Left kidney (tissue), 1 donor: ENCODE measurements at regions not wholly inside any gene's neighbourhood (a gene's known extent, or its start where the extent isn't known, plus 50 kb on each side); places are given as distances from the start of the nearest gene placed in this dataset.
"Not testable (repeated sequence)": the region's sequence is repeated elsewhere in the genome, so short reads cannot be mapped to it uniquely, and the experiment has no call there.

Experiments used
- DNase-seq: peaks from one replicate; pipeline ENCODE4 v3.0.0-alpha.2; 2013

- DNase-seq, result no peak
Observed at GRCh38 chr15:92705764-92706163, 50.2 kb upstream of the FAM174B start.

- no peak for DNase-seq
Observed at GRCh38 chr15:92706201-92706600, 50.6 kb upstream of the FAM174B start.

DNA sequence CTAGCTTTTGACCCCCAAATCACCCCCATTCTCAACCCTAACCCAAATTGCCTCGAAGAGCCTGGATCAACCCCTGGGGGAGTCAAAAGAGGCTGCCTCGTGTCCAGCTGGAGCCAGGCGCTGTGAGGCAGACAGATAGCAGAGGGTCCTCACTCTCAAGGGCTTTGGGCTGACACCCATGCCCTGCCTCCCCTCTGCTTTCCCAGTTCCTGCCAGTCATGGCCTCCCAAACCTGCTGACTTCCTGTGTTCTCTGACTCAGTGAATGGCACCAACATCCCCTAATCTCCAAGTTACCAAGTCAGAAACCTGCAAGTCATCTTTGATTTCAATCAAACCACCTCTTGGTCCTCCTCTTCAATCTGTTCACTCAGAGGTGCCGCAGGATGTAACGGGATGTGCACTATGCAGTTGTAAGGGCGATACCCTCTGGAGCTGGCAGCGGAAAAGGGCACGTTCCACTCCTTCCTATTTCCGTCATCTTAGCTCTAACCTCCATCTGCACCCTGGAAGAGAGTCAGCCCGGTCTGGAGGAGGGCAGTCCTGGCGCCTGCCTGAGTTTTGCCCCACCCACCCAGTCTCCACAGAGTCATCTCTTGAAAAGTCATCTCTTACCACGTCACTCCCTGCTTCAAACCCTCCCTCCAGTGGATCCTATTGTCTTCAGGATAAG lies 52.4 kb upstream of the FAM174B start:
- DNase-seq, result no peak

- no peak for DNase-seq
Observed at GRCh38 chr15:92708635-92709034, 53.1 kb upstream of the FAM174B start.

- DNase-seq, result no peak
Observed at GRCh38 chr15:92709110-92709790, 53.7 kb upstream of the FAM174B start.

DNA sequence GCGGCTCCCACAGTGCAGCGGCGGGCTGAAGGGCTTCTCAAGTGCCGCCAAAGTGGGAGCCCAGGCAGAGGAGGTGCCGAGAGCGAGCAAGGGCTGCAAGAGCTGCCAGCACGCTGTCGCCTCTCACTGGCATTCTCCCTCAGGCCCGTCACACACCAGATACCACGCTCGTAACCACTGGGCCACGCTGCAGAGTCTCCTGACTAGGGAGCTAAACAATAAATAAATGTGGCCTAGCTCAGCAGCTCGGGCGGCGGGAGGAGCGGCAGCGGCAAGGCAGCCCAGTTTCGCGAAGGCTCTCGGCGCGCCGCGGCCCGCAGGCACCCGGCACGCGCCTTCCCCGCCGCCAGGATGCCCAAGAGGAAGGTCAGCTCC lies 55.9 kb upstream of the FAM174B start:
- DNase-seq, result no peak

GRCh38 chr15:92714077-92714476 lies 58.5 kb upstream of the FAM174B start:
- no peak for DNase-seq

DNA sequence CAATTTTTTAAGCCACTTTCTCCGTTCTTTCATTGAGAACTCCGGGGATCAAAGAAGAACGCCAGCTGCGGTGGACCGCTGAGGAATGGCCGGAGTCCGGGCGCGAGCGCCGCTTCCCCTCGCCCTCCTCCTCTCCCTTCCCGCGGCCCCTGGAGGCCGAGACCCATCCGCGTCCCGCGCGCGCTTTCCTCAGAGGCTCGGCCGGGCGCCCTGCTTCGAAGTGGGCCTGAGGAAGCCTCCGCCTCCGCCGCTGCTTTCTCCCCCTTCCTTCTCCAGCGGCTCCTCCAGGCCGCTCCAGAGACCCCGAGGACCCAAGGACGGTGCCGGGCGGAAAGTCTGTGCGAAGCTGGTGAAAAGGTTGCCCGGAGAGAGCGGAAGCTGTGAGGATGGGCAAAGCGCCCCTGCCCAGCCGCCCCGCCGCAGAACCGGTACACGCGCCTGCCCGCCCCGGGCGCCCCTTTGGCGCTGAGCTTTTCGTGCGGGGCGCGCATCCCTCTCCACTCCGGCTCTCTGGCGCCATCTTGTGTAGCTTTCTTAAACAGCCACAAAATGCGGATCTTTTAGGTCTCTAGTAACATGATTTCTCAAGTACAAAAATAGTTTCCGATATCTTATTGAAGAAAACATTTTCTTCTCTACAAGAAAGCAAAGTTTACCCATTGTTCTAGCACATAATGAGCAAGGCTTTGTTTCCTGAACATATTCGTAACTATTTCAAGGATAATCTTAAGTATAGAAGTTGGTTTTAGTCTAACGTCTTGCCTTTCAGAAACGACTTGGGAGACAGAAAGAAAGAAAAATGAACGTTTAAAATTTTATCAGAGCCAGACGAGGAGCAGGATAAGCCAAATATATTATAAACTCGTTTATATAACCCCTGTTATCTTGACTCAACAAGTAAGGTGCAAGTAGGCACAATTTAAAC lies 59.2 kb upstream of the FAM174B start:
- peak; percentile 92 for DNase-seq

- DNase-seq, result peak; percentile 50
Observed at GRCh38 chr15:92715758-92716157, 60.2 kb upstream of the FAM174B start.

GRCh38 chr15:92719021-92719420 lies 63.4 kb upstream of the FAM174B start:
- DNase-seq, result no peak

GRCh38 chr15:92724144-92724543 lies 68.6 kb upstream of the FAM174B start:
- no peak for DNase-seq

- DNase-seq, result no peak
Observed at GRCh38 chr15:92725171-92725570, 69.6 kb upstream of the FAM174B start.

GRCh38 chr15:92728266-92728665 lies 72.7 kb upstream of the FAM174B start:
- DNase-seq, result no peak

GRCh38 chr15:92733090-92733933 lies 77.7 kb upstream of the FAM174B start:
- no peak for DNase-seq

GRCh38 chr15:92733934-92734521 lies 78.5 kb upstream of the FAM174B start:
- DNase-seq, result peak; percentile 67

- not testable (repeated sequence) for DNase-seq
Observed at GRCh38 chr15:92739246-92739645, 83.7 kb upstream of the FAM174B start.

- DNase-seq, result no peak
Observed at GRCh38 chr15:92745845-92746271, 90.3 kb upstream of the FAM174B start.

DNA sequence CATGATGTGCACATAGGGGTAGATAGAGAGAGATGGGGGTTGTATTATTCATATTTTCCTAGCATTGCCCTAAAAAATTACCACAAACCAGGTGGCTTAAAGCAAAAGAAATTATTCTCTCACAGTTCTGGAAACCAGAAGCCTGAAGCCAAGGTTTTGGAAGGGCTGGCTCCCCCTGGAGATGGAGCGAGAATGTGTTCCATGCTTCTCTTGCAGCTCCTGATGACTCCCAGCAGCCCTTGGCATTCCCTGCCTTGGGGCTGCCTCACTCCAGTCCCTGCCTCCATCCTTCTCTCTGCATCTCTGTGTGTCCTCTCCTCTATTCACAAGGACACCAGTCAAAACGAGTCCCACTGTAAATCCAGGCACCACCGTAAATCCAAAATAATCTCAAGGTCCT lies 91.5 kb upstream of the FAM174B start:
- no peak for DNase-seq

GRCh38 chr15:92749216-92749615 lies 93.6 kb upstream of the FAM174B start:
- peak; percentile 22 for DNase-seq

- no peak for DNase-seq
Observed at GRCh38 chr15:92749946-92750345, 94.4 kb upstream of the FAM174B start.

GRCh38 chr15:92751528-92751927 lies 96.0 kb upstream of the FAM174B start:
- DNase-seq, result no peak

DNA sequence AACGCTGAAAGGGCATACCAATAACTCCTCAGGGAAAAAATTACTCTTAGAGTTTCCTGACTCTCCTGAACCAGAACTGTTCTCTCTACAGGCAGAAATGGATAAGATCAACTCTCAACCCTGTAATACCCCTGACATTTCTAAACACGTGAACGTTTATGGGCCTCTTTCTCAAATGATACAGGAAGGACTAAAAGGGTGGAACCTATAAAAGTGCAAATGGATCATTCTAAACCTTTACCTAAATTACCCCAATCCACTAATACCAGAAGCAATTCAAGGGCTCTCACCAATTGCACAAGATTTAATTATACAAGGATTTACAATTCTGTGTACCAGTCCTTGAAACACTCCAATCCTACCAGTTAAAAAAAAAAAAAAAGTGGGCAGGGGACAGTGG lies 98.0 kb upstream of the FAM174B start:
- DNase-seq, result no peak
